AG10803 (cell line): ENCODE measurements at regions not wholly inside any gene's neighbourhood (a gene's known extent, or its start where the extent isn't known, plus 50 kb on each side); places are given as distances from the start of the nearest gene placed in this dataset.

Experiments used
- DNase-seq: peaks from one replicate; pipeline ENCODE4 v3.0.0; 2010; ENCODE audit warnings: low read depth
- H3K4me3 ChIP-seq: 2 replicates; pipeline ENCODE4 v1.5.1; 2011; ENCODE audit warnings: mild to moderate bottlenecking, low read length, control low read depth
- CTCF ChIP-seq: conservative IDR thresholded peaks from 2 replicates; pipeline ENCODE4 v1.5.1; 2011; ENCODE audit warnings: mild to moderate bottlenecking, low read length, control low read depth, inconsistent platforms

GRCh38 chr15:81869161-81869954, 176.5 kb downstream of the MEX3B start:
- no peak overlapping the region for H3K4me3 ChIP-seq
- no peak for DNase-seq
- TF ChIP-seq CTCF = no peak

GRCh38 chr15:81865850-81866537, 179.8 kb downstream of the MEX3B start:
- no peak overlapping the region for H3K4me3 ChIP-seq
- DNase-seq = no peak
- no peak for TF ChIP-seq CTCF

DNA sequence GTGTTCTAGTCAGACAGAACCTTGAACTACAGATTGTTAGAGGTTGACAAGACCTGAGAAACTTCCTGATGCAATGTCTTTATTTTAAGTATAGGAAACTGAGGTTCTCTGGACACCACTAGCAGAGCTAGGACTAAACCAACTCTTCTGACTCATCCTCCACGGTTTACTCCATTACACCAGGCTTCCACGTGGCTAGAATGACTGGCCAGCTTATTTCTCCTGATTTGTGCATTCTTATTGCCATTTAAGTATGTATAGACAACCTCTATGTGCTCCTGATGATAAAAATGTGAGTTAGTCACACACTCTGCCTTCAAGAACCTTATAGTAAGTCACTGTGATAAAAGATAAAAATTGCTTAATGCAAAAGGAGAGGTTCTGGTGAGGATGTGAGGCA, 182.7 kb downstream of the MEX3B start:
- no peak for DNase-seq
- TF ChIP-seq CTCF = no peak
- H3K4me3 ChIP-seq = no peak overlapping the region

DNA sequence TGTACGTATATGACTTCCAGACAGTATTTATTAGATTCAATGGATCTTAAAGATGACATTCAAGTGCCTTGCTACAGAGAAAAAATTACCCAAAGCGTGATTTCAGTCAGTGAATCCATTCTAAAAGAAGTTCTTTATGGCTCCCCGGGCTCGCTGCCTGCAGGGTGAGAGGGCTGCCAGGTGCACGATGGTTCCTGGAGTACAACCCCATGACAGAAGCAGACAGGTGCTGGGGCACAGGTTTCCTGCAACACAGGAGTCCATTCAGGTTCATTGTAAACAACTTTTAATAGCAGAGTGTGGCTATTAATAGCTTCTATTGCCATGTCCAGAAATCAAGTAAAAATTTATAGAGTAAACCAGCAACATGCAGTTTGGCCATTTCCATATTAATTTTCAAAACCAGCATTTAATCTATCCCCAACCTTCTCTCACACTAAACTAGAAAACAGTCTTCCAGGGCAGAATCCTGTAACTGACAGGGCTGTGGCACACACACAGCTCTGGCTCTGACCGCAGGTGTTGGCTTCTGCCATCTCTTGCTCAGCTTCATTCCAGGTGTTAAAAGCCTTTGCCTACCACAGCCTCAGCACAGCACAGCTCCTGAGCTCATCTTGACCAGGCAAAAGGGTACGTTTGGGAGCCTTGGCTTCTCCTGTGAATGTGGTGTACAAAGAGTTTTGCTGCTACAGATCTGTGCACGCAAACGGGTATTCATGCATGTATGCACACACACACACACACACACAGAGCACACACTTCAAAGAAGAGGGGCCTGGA, 185.9 kb downstream of the MEX3B start:
- TF ChIP-seq CTCF = no peak
- no peak overlapping the region for H3K4me3 ChIP-seq
- DNase-seq = no peak

- no peak for DNase-seq
- no peak overlapping the region for H3K4me3 ChIP-seq
- no peak for TF ChIP-seq CTCF
These were observed 187.2 kb downstream of the MEX3B start for GRCh38 chr15:81858586-81858985.

DNA sequence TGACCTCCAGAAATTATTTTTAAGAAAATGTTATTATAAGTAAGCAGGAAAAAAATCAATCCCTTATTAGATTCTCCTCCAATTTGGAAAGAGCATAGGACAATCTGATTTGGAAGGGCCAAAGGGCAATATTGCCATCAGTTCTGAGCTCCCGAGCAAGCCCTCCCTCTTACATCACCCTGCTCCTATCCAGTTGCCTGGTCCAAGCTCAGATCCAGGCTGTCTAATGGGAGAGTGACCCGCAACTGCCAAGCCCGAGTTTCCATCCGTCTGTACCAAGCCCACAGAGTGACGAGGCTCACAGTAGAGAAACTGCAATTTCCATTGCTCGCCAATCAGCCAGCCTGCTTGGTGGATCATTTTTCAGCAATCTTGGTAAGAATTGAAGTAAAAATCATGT, 187.7 kb downstream of the MEX3B start:
- no peak overlapping the region for H3K4me3 ChIP-seq
- no peak for DNase-seq
- no peak for TF ChIP-seq CTCF
